K562 (cell line): ENCODE measurements at regions not wholly inside any gene's neighbourhood (a gene's known extent, or its start where the extent isn't known, plus 50 kb on each side); places are given as distances from the start of the nearest gene placed in this dataset.
"Not testable (repeated sequence)": the region's sequence is repeated elsewhere in the genome, so short reads cannot be mapped to it uniquely, and the experiment has no call there.

Experiments
- ATAC-seq: fragments of 200-7000 bp; cut with Tn5 transposase; 3 replicates; pipeline ENCODE4 v1.9.1; 2020; ENCODE audit warnings: moderate library complexity
- BruUV-seq: library from RNA; stranded (reverse); fragments of 400-500 nt; replicated peaks from 2 replicates; lab custom pipeline; 2021; lab: Mats Ljungman, UMichigan
- CTCF ChIA-PET: fragments of 300-600 bp; formaldehyde crosslinking; extraction: SDS; loops from one replicate; lab custom pipeline; 2021; ENCODE audit warnings: low intra/inter-chr PET ratio; lab: Yijun Ruan, JAX
- POLR2A ChIA-PET: fragments of 300-600, 350-650 bp; sonication (Branson Sonifier 250); formaldehyde crosslinking; extraction: SDS; loops from one replicate; lab custom pipeline; 2021; ENCODE audit warnings: antibody characterized with exemption, inconsistent platforms; lab: Yijun Ruan, JAX
- DNase-seq, 4 experiments: peaks; one replicate each; pipeline versions ENCODE4 v3.0.0 to v3.0.0-alpha.2; 2011 to 2018; ENCODE audit warnings: low spot score in 3 of 4, mixed read lengths in 3 of 4; ENCODE audit errors: extremely low read depth in 1 of 4
- FAIRE-seq: peaks from 2 replicates; lab custom pipeline; 2011; peaks lifted over from hg19 to GRCh38; lab: Jason Lieb, UNC
- H2AFZ ChIP-seq: 2 replicates; pipeline ENCODE4 v1.6.0; 2011; ENCODE audit warnings: low read depth, low read length, control low read depth, inconsistent platforms
- H3K27ac ChIP-seq: fragments of 200-600 bp; 3 replicates; pipeline ENCODE4 v1.8.0; 2011; ENCODE audit warnings: low read depth, mild to moderate bottlenecking, control low read depth, inconsistent platforms, low read length, moderate library complexity, mixed read lengths; ENCODE audit errors: extremely low read depth
- H3K27me3 ChIP-seq, 2 experiments: fragments of 300-600 bp in 1 of 2; 2 replicates in 1 of 2; 3 replicates in 1 of 2; pipeline versions ENCODE4 v1.6.0 to v1.8.0; 2011; ENCODE audit warnings: inconsistent platforms in 2 of 2, low read length in 2 of 2, mild to moderate bottlenecking in 1 of 2, mixed read lengths in 1 of 2, moderate library complexity in 1 of 2; ENCODE audit not compliant: control insufficient read depth in 2 of 2, insufficient read depth in 2 of 2
- H3K36me3 ChIP-seq: fragments of 300-600 bp; 3 replicates; pipeline ENCODE4 v1.8.0; 2011; ENCODE audit warnings: mild to moderate bottlenecking, low read length, inconsistent platforms; ENCODE audit not compliant: control insufficient read depth, insufficient read depth
- H3K4me1 ChIP-seq, 2 experiments: fragments of 200-600 bp in 1 of 2; replicated peaks in 1 of 2; 2 replicates in 1 of 2; 3 replicates in 1 of 2; pipeline versions ENCODE4 v1.5.1 to v1.8.0; 2011; ENCODE audit warnings: inconsistent platforms in 2 of 2, low read length in 2 of 2, mild to moderate bottlenecking in 1 of 2, mixed read lengths in 1 of 2, moderate library complexity in 1 of 2; ENCODE audit not compliant: control insufficient read depth in 2 of 2, insufficient read depth in 2 of 2
- H3K4me2 ChIP-seq: 2 replicates; pipeline ENCODE4 v1.6.1; 2011; ENCODE audit warnings: low read length, control low read depth, inconsistent platforms, mixed read lengths; ENCODE audit not compliant: insufficient read depth
- H3K4me3 ChIP-seq: fragments of 200-600 bp; sonication (generic), shearing (Covaris generic); 2 replicates; pipeline ENCODE4 v1.5.1; 2016; ENCODE audit warnings: control low read depth, inconsistent platforms
- H3K79me2 ChIP-seq: fragments of 200-600 bp; 3 replicates; pipeline ENCODE4 v1.8.0; 2011; ENCODE audit warnings: low read length, inconsistent platforms; ENCODE audit not compliant: control insufficient read depth, insufficient read depth
- H3K9ac ChIP-seq, 2 experiments: 2 replicates each; pipeline versions ENCODE4 v1.6.0 to v1.6.1; 2011; ENCODE audit warnings: low read depth in 2 of 2, low read length in 2 of 2, control low read depth in 1 of 2, inconsistent platforms in 1 of 2, mild to moderate bottlenecking in 1 of 2, mixed read lengths in 1 of 2; ENCODE audit not compliant: insufficient read depth in 1 of 2
- H3K9me1 ChIP-seq: one replicate; pipeline ENCODE4 v1.6.0; 2011; ENCODE audit warnings: inconsistent platforms, mild to moderate bottlenecking, low read length, moderate library complexity; ENCODE audit not compliant: control insufficient read depth, insufficient read depth
- H3K9me3 ChIP-seq: replicated peaks from 2 replicates; pipeline ENCODE4 v1.5.1; 2011; ENCODE audit warnings: low read depth, low read length, inconsistent platforms; ENCODE audit not compliant: control insufficient read depth, insufficient read depth
- H4K20me1 ChIP-seq: replicated peaks from 2 replicates; pipeline ENCODE4 v1.6.1; 2011; ENCODE audit warnings: low read length, inconsistent platforms, mixed read lengths; ENCODE audit not compliant: control insufficient read depth, insufficient read depth
- BRD9 ChIP-seq: fragments of 450-650 bp; IDR thresholded peaks from 2 replicates; pipeline ENCODE4 v1.6.1; 2018; ENCODE audit warnings: low read depth; ENCODE audit not compliant: partially characterized antibody
- CBX3 ChIP-seq, 2 experiments: IDR thresholded peaks; 1 replicate in 1 of 2; 2 replicates in 1 of 2; pipeline ENCODE4 v1.6.1; 2012; ENCODE audit warnings: inconsistent platforms in 2 of 2, low read length in 2 of 2, borderline replicate concordance in 1 of 2, control low read depth in 1 of 2
- CBX5 ChIP-seq: IDR thresholded peaks from 2 replicates; pipeline ENCODE4 v1.6.1; 2014; ENCODE audit warnings: low read depth, borderline replicate concordance
- FOXA3 ChIP-seq, 2 experiments: fragments of 450-650 bp in 1 of 2; sonication (generic) in 1 of 2; formaldehyde crosslinking; IDR thresholded peaks in 1 of 2; conservative IDR thresholded peaks in 1 of 2; 2 replicates each; pipeline versions ENCODE4 v1.4.0 to v1.8.0; 2020 to 2022; ENCODE audit warnings: mild to moderate bottlenecking in 2 of 2, missing genetic modification reagents in 1 of 2
- HNRNPK ChIP-seq: fragments of 200-400 bp; formaldehyde crosslinking; IDR thresholded peaks from one replicate; pipeline ENCODE4 v1.6.1; 2018; ENCODE audit warnings: mild to moderate bottlenecking, low read depth, low read length; ENCODE audit not compliant: poor library complexity, severe bottlenecking
- NEUROD1 ChIP-seq: fragments of 150-350 bp; IDR thresholded peaks from 2 replicates; pipeline ENCODE4 v1.6.1; 2014; ENCODE audit warnings: borderline replicate concordance, low read length, low read depth; ENCODE audit not compliant: partially characterized antibody
- SNAPC5 ChIP-seq: fragments of 250-450 bp; sonication (Bioruptor Pico); IDR thresholded peaks from 2 replicates; pipeline ENCODE4 v1.8.0; 2021; ENCODE audit warnings: moderate library complexity, mild to moderate bottlenecking, inconsistent platforms
- SREBF2 ChIP-seq: sonication (generic); formaldehyde crosslinking; IDR thresholded peaks from 2 replicates; pipeline ENCODE4 v1.4.0; 2020; ENCODE audit warnings: mild to moderate bottlenecking, missing genetic modification reagents
- TRIM24 ChIP-seq, 2 experiments: fragments of 450-650 bp; IDR thresholded peaks; 2 replicates each; pipeline ENCODE4 v1.6.1; 2016
- ZBTB8A ChIP-seq: fragments of 450-650 bp; IDR thresholded peaks from 2 replicates; pipeline ENCODE4 v1.6.1; 2018; ENCODE audit warnings: mild to moderate bottlenecking, moderate library complexity; ENCODE audit not compliant: partially characterized antibody
- ZBTB9 ChIP-seq: fragments of 450-650 bp; formaldehyde crosslinking; IDR thresholded peaks from 2 replicates; pipeline ENCODE4 v1.4.0; 2020; ENCODE audit warnings: mild to moderate bottlenecking, moderate library complexity
- ZKSCAN3 ChIP-seq: fragments of 250-450 bp; sonication (Bioruptor Pico); IDR thresholded peaks from 2 replicates; pipeline ENCODE4 v1.4.0; 2020
- ZNF280A ChIP-seq: fragments of 450-650 bp; IDR thresholded peaks from 2 replicates; pipeline ENCODE4 v1.6.1; 2018; ENCODE audit warnings: mild to moderate bottlenecking, low read depth; ENCODE audit not compliant: partially characterized antibody
- WGBS: fragments of 100-300 bp; shearing (Covaris generic); methylation state at CpG from one replicate; pipeline ENCODE4 v1.1.6; 2016; ENCODE audit warnings: low coverage, mixed read lengths; ENCODE audit not compliant: insufficient coverage; ENCODE audit errors: missing lambda C conversion rate; 5-methylcytosine and 5-hydroxymethylcytosine counted together
- in situ Hi-C: fragments of 300-500 bp; cut with MboI; formaldehyde crosslinking; loops from 4 replicates; pipeline ENCODE4 v1.15.0; 2018; ENCODE audit warnings: inconsistent platforms, mixed read lengths
- intact Hi-C: fragments of 100-400 bp; cut with micrococcal nuclease; formaldehyde crosslinking; loops from 2 replicates; pipeline ENCODE4 v1.14.2; 2022

- WGBS: 38% methylated on average over 5 of the region's 5 CpGs
- H3K9me1 ChIP-seq, H3K79me2 ChIP-seq, H3K4me3 ChIP-seq, in situ Hi-C loops, H3K4me2 ChIP-seq, H3K27me3 ChIP-seq, H3K36me3 ChIP-seq, BruUV-seq, H3K4me1 ChIP-seq, H3K9ac ChIP-seq, H2AFZ ChIP-seq, intact Hi-C loops, H4K20me1 ChIP-seq, DNase-seq, FAIRE-seq, CTCF ChIA-PET, H3K27ac ChIP-seq, ATAC-seq: not testable (repeated sequence)
- POLR2A ChIA-PET: interaction anchor here (1.3 kb wide), 1 partner anchor 8 kb away, joined by 4 read pairs; no protein-coding TSS in a partner anchor
- peak in 1 of 2 experiments; percentile 83; a peak in 1 of 3 replicates for TF ChIP-seq CBX3 (IDR thresholded peaks at IDR 0.05; ENCODE audit: borderline replicate concordance in 1 of 2, low read length in 2 of 2)
- peak; percentile 61 for TF ChIP-seq ZNF280A
- peak in 1 of 2 experiments; percentile 8; a peak in 1 of 4 replicates for TF ChIP-seq TRIM24 (IDR thresholded peaks at IDR 0.05)
- TF ChIP-seq CBX5: peak; percentile 57; the same call in 1 of the 2 replicates
- H3K9me3 ChIP-seq: peaks cover 13% of the 10 kb centered on the region
These were observed 167.1 kb upstream of the MEF2C start for GRCh38 chr5:89050062-89050461.

- no TSS peak for BruUV-seq
- H4K20me1 ChIP-seq: no peaks in the 10 kb centered on the region
- H3K9me3 ChIP-seq: peaks cover 6% of the 10 kb centered on the region
- H3K27me3 ChIP-seq: no peaks in the 10 kb centered on the region
- H3K79me2 ChIP-seq: no peaks in the 10 kb centered on the region
- no peak overlapping the region for H3K9ac ChIP-seq
- CTCF ChIA-PET: no interaction called here
- in situ Hi-C loops: no loop called here
- ATAC-seq (no peak), DNase-seq (no peak), FAIRE-seq (no peak)
- no peak overlapping the region for H3K27ac ChIP-seq
- H3K36me3 ChIP-seq: no peaks in the 10 kb centered on the region
- no peak overlapping the region for H3K4me2 ChIP-seq
- H3K4me3 ChIP-seq: no peak overlapping the region
- POLR2A ChIA-PET: no interaction called here
- WGBS: 27% methylated on average over 1 of the region's 1 CpG
- intact Hi-C loops: loop anchor here (10.0 kb wide), 1 partner anchor 163 kb away; the partner anchor contains the start of gene MEF2C
- H3K9me1 ChIP-seq: no peaks in the 10 kb centered on the region
- no peak overlapping the region for H2AFZ ChIP-seq
- peaks cover 0 to 22% of the 10 kb centered on the region in 2 experiments; a peak in 3 of 5 replicates for H3K4me1 ChIP-seq
- TF ChIP-seq SREBF2 (CRISPR knock-in tag): no peak
- no peak for TF ChIP-seq ZBTB8A
- no peak for TF ChIP-seq ZBTB9 (CRISPR knock-in tag)
- no peak for TF ChIP-seq HNRNPK
- TF ChIP-seq BRD9: no peak
- no peak for TF ChIP-seq SNAPC5 (CRISPR knock-in tag)
- TF ChIP-seq FOXA3 (CRISPR knock-in tag; conservative IDR thresholded peaks at IDR 0.05 in 1 of 2, IDR thresholded peaks at IDR 0.05 in 1 of 2): no peak
- TF ChIP-seq NEUROD1: no peak
- TF ChIP-seq ZKSCAN3 (CRISPR knock-in tag): no peak
These were observed 164.6 kb upstream of the MEF2C start for GRCh38 chr5:89047571-89047970.
